Thoracic aorta (tissue), 2 donors: ENCODE measurements at regions not wholly inside any gene's neighbourhood (a gene's known extent, or its start where the extent isn't known, plus 50 kb on each side); places are given as distances from the start of the nearest gene placed in this dataset.

Experiments used
- ATAC-seq: fragments of 150-250 bp; one replicate; pipeline ENCODE4 v1.8.0; 2017; ENCODE audit warnings: low read depth; ENCODE audit not compliant: insufficient number of reproducible peaks, low FRiP score
- DNase-seq: peaks from one replicate; pipeline ENCODE4 v3.0.0-alpha.2; 2020; ENCODE audit warnings: low spot score
- H3K27ac ChIP-seq, 2 donors: fragments of 200-600 bp; sonication (generic); 1 replicate in 1 of 2; 2 replicates in 1 of 2; pipeline ENCODE4 v1.5.1; 2016; ENCODE audit warnings: mild to moderate bottlenecking in 2 of 2, moderate library complexity in 2 of 2
- H3K27me3 ChIP-seq: fragments of 200-600 bp; sonication (generic); replicated peaks from 2 replicates; pipeline ENCODE4 v1.6.0; 2016; ENCODE audit warnings: mild to moderate bottlenecking; ENCODE audit not compliant: insufficient read depth
- H3K36me3 ChIP-seq: fragments of 200-600 bp; sonication (generic); one replicate; pipeline ENCODE4 v1.5.1; 2016
- H3K4me1 ChIP-seq, 2 donors: fragments of 200-600 bp; sonication (generic); 1 replicate in 1 of 2; 2 replicates in 1 of 2; pipeline versions ENCODE4 v1.5.1 to v1.6.0; 2016; ENCODE audit warnings: low read depth in 2 of 2, mild to moderate bottlenecking in 1 of 2; ENCODE audit not compliant: control insufficient read depth in 1 of 2
- H3K4me3 ChIP-seq: fragments of 200-600 bp; sonication (generic); 2 replicates; pipeline ENCODE4 v1.5.1; 2016; ENCODE audit warnings: mild to moderate bottlenecking
- H3K9me3 ChIP-seq: fragments of 200-600 bp; sonication (generic); 2 replicates; pipeline ENCODE4 v1.5.1; 2016
- TF ChIP-seq, protein P1 (sequence below): fragments of 200-600 bp; sonication (generic); IDR thresholded peaks from one replicate; pipeline ENCODE4 v1.5.1; 2019; ENCODE audit warnings: antibody characterized with exemption

DNA sequence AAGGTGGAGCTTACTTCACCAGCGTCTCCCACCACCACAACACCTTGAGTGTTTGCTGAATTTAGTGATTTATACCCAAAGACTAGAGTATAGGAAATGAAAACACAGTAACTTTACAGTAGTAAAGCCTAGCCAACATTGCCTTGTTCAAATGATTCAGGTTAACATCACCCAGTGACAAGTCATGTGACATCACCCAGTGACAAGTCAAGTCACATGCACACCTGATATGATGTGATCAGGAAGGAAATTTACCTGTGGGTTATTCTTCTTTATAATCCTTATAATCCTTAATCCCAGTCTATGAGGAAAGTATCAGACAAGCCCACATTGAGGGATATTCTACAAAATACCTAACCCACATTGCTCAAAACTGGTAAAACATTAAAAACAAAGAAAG lies 545.6 kb upstream of the MEF2C start:
- Histone ChIP-seq H3K4me1 (no peaks in the 10 kb centered on the region), H3K27me3 (no peaks in the 10 kb centered on the region), H3K9me3 (no peaks in the 10 kb centered on the region), H3K4me3 (no peak overlapping the region), H3K36me3 (no peaks in the 10 kb centered on the region), H3K27ac (no peak overlapping the region)
- TF ChIP-seq, protein P1, sequence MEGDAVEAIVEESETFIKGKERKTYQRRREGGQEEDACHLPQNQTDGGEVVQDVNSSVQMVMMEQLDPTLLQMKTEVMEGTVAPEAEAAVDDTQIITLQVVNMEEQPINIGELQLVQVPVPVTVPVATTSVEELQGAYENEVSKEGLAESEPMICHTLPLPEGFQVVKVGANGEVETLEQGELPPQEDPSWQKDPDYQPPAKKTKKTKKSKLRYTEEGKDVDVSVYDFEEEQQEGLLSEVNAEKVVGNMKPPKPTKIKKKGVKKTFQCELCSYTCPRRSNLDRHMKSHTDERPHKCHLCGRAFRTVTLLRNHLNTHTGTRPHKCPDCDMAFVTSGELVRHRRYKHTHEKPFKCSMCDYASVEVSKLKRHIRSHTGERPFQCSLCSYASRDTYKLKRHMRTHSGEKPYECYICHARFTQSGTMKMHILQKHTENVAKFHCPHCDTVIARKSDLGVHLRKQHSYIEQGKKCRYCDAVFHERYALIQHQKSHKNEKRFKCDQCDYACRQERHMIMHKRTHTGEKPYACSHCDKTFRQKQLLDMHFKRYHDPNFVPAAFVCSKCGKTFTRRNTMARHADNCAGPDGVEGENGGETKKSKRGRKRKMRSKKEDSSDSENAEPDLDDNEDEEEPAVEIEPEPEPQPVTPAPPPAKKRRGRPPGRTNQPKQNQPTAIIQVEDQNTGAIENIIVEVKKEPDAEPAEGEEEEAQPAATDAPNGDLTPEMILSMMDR = no peak
- DNase-seq = no peak
- ATAC-seq = no peak

GRCh38 chr5:89425062-89425461 lies 542.1 kb upstream of the MEF2C start:
- peaks cover 0 to 7% of the 10 kb centered on the region in 2 donors for H3K4me1 ChIP-seq
- no peak overlapping the region for H3K4me3 ChIP-seq
- ATAC-seq (no peak), DNase-seq (no peak)
- H3K36me3 ChIP-seq = no peaks in the 10 kb centered on the region
- no peaks in the 10 kb centered on the region for H3K9me3 ChIP-seq
- H3K27ac ChIP-seq = no peak overlapping the region
- TF ChIP-seq, protein P1 = no peak
- H3K27me3 ChIP-seq = no peaks in the 10 kb centered on the region

DNA sequence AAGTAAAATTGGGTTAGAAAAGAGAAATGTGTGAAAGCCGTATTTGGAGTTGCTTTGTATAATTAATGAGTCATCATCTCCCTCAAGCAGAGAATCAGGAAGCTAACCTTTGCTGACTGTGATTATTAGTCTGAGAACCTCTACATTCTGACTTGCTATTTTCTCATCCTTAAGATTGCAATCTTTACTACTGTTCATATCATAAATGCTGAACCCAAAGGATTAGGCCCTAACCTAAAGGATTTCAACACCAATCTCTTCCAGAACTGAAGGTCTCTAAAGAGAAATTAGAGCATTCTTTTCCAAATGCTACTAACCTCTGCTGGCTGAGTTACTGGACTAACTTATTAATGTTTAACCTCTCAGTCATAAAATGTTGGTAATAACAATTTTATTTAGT lies 538.1 kb upstream of the MEF2C start:
- TF ChIP-seq, protein P1 = no peak
- DNase-seq = no peak
- no peaks in the 10 kb centered on the region for H3K36me3 ChIP-seq
- H3K9me3 ChIP-seq = no peaks in the 10 kb centered on the region
- H3K27ac ChIP-seq = no peak overlapping the region
- no peak for ATAC-seq
- H3K4me1 ChIP-seq = peaks cover 0 to 7% of the 10 kb centered on the region in 2 donors
- H3K27me3 ChIP-seq = no peaks in the 10 kb centered on the region
- H3K4me3 ChIP-seq = no peak overlapping the region

GRCh38 chr5:89418407-89419085 lies 535.6 kb upstream of the MEF2C start:
- no peak for ATAC-seq
- H3K27me3 ChIP-seq = no peaks in the 10 kb centered on the region
- TF ChIP-seq, protein P1 = no peak

GRCh38 chr5:89417990-89418389 lies 535.0 kb upstream of the MEF2C start:
- DNase-seq = no peak
- Histone ChIP-seq H3K27me3 (no peaks in the 10 kb centered on the region), H3K4me3 (no peak overlapping the region), H3K27ac (no peak overlapping the region), H3K4me1 (peaks cover 0 to 7% of the 10 kb centered on the region in 2 donors), H3K9me3 (no peaks in the 10 kb centered on the region), H3K36me3 (no peaks in the 10 kb centered on the region)
- no peak for ATAC-seq
- TF ChIP-seq, protein P1 = no peak

More at GRCh38 chr5:89418407-89419085, 535.6 kb upstream of the MEF2C start:
- Histone ChIP-seq H3K4me3 (no peak overlapping the region), H3K27ac (no peak overlapping the region), H3K9me3 (no peaks in the 10 kb centered on the region), H3K4me1 (peaks cover 0 to 7% of the 10 kb centered on the region in 2 donors), H3K36me3 (no peaks in the 10 kb centered on the region)
- DNase-seq = no peak
